HFFc6 (cell line): ENCODE measurements at regions not wholly inside any gene's neighbourhood (a gene's known extent, or its start where the extent isn't known, plus 50 kb on each side); places are given as distances from the start of the nearest gene placed in this dataset.

ENCODE experiments used
- DNase-seq: peaks from one replicate; pipeline ENCODE4 v3.0.0-alpha.2; 2018
- H3K27ac Mint-ChIP-seq: 2 replicates; pipeline ENCODE4 v1.8.0; 2020; ENCODE audit warnings: mild to moderate bottlenecking, mixed read lengths
- H3K27me3 Mint-ChIP-seq: 2 replicates; pipeline ENCODE4 v1.8.0; 2021; ENCODE audit warnings: mild to moderate bottlenecking, moderate library complexity, mixed read lengths; ENCODE audit not compliant: insufficient read depth
- H3K36me3 Mint-ChIP-seq: 2 replicates; pipeline ENCODE4 v1.8.0; 2021; ENCODE audit warnings: low read depth, mixed read lengths
- H3K4me1 Mint-ChIP-seq: 2 replicates; pipeline ENCODE4 v1.8.0; 2020; ENCODE audit warnings: low read depth, mixed read lengths
- H3K4me3 Mint-ChIP-seq: 2 replicates; pipeline ENCODE4 v1.8.0; 2020; ENCODE audit warnings: mild to moderate bottlenecking, moderate library complexity, mixed read lengths
- H3K9me3 Mint-ChIP-seq: 2 replicates; pipeline ENCODE4 v1.8.0; 2020; ENCODE audit warnings: mild to moderate bottlenecking, mixed read lengths
- CTCF ChIP-seq: fragments of 200-600 bp; sonication (generic); IDR thresholded peaks from 2 replicates; pipeline ENCODE4 v1.5.0; 2021; ENCODE audit warnings: antibody characterized with exemption, mild to moderate bottlenecking

- Mint-ChIP-seq H3K36me3 (peaks cover 5% of the 10 kb centered on the region; the same call in 1 of the 2 replicates), H3K27ac (no peak overlapping the region), H3K4me1 (no peaks in the 10 kb centered on the region), H3K27me3 (no peaks in the 10 kb centered on the region; the same call in 1 of the 2 replicates), H3K4me3 (no peak overlapping the region), H3K9me3 (peaks cover 61% of the 10 kb centered on the region)
- DNase-seq, result no peak
- no peak for TF ChIP-seq CTCF
Observed at GRCh38 chr14:26395726-26396125, 202.1 kb downstream of the NOVA1 start.

GRCh38 chr14:26394150-26394810 is 203.6 kb downstream of the NOVA1 start:
- Mint-ChIP-seq H3K36me3 (peaks cover 5% of the 10 kb centered on the region; the same call in 1 of the 2 replicates), H3K27ac (no peak overlapping the region), H3K27me3 (no peaks in the 10 kb centered on the region; the same call in 1 of the 2 replicates), H3K9me3 (peaks cover 58% of the 10 kb centered on the region), H3K4me3 (no peak overlapping the region), H3K4me1 (no peaks in the 10 kb centered on the region)
- DNase-seq, result no peak
- 0 out of 2 replicates have a peak, but pooled peaks have one; percentile 8 for TF ChIP-seq CTCF

- no peaks in the 10 kb centered on the region; the same call in 1 of the 2 replicates for H3K36me3 Mint-ChIP-seq
- TF ChIP-seq CTCF, result no peak
- no peak for DNase-seq
- no peaks in the 10 kb centered on the region; the same call in 1 of the 2 replicates for H3K27me3 Mint-ChIP-seq
- H3K9me3 Mint-ChIP-seq, result peaks cover 69% of the 10 kb centered on the region
- H3K27ac Mint-ChIP-seq, result no peak overlapping the region
- no peaks in the 10 kb centered on the region for H3K4me1 Mint-ChIP-seq
- H3K4me3 Mint-ChIP-seq, result no peak overlapping the region
Observed at GRCh38 chr14:26392498-26392897, 205.3 kb downstream of the NOVA1 start.

GRCh38 chr14:26389646-26390508 is 208.0 kb downstream of the NOVA1 start:
- Mint-ChIP-seq H3K36me3 (no peaks in the 10 kb centered on the region; the same call in 1 of the 2 replicates), H3K4me3 (no peak overlapping the region), H3K27ac (no peak overlapping the region), H3K9me3 (peaks cover 58% of the 10 kb centered on the region), H3K4me1 (no peaks in the 10 kb centered on the region), H3K27me3 (no peaks in the 10 kb centered on the region; the same call in 1 of the 2 replicates)
- no peak for DNase-seq
- TF ChIP-seq CTCF, result no peak

- H3K27me3 Mint-ChIP-seq, result no peaks in the 10 kb centered on the region
Observed at GRCh38 chr14:26385310-26385709, 212.5 kb downstream of the NOVA1 start.

More at GRCh38 chr14:26385310-26385709, 212.5 kb downstream of the NOVA1 start:
- Mint-ChIP-seq H3K4me1 (no peaks in the 10 kb centered on the region), H3K9me3 (peaks cover 59% of the 10 kb centered on the region), H3K36me3 (no peaks in the 10 kb centered on the region), H3K4me3 (no peak overlapping the region), H3K27ac (no peak overlapping the region)
- no peak for DNase-seq
- no peak for TF ChIP-seq CTCF
